Lower lobe of right lung (tissue), 2 donors: ENCODE measurements at regions not wholly inside any gene's neighbourhood (a gene's known extent, or its start where the extent isn't known, plus 50 kb on each side); places are given as distances from the start of the nearest gene placed in this dataset.

Experiments
- ATAC-seq, 2 donors: fragments of 200-7000 bp; cut with Tn5 transposase; one replicate each; pipeline ENCODE4 v1.9.1; 2020 to 2022; ENCODE audit warnings: mild to moderate bottlenecking in 2 of 2, moderate library complexity in 2 of 2
- DNase-seq: peaks from one replicate; pipeline ENCODE4 v3.0.0-alpha.2; 2020
- H3K27ac ChIP-seq: fragments of 200-600 bp; one replicate; pipeline ENCODE4 v1.8.0; 2022
- H3K27me3 ChIP-seq: fragments of 200-600 bp; one replicate; pipeline ENCODE4 v1.8.0; 2022; ENCODE audit warnings: low read depth
- H3K36me3 ChIP-seq: fragments of 200-600 bp; one replicate; pipeline ENCODE4 v1.8.0; 2022; ENCODE audit warnings: mild to moderate bottlenecking
- H3K4me1 ChIP-seq: fragments of 200-600 bp; one replicate; pipeline ENCODE4 v1.8.0; 2022
- H3K4me3 ChIP-seq: fragments of 200-600 bp; one replicate; pipeline ENCODE4 v1.8.0; 2022; ENCODE audit warnings: mild to moderate bottlenecking
- H3K9me3 ChIP-seq: fragments of 200-600 bp; one replicate; pipeline ENCODE4 v1.8.0; 2022
- CTCF ChIP-seq: fragments of 200-600 bp; IDR thresholded peaks from one replicate; pipeline ENCODE4 v1.8.0; 2022; ENCODE audit warnings: antibody characterized with exemption, mild to moderate bottlenecking
- intact Hi-C: fragments of 100-400 bp; cut with DNase I; formaldehyde crosslinking; loops from one replicate; pipeline ENCODE4 v1.11.0; 2022
- donor health status: DM: no; HTN: yes; CAD: no; lungs with severe emphysema.

- no peaks in the 10 kb centered on the region for H3K36me3 ChIP-seq
- H3K27me3 ChIP-seq: no peaks in the 10 kb centered on the region
- intact Hi-C loops: no loop called here
- H3K4me1 ChIP-seq: peaks cover 17% of the 10 kb centered on the region
- no peaks in the 10 kb centered on the region for H3K9me3 ChIP-seq
- H3K4me3 ChIP-seq: no peak overlapping the region
- H3K27ac ChIP-seq: no peak overlapping the region
- ATAC-seq: no peak
- TF ChIP-seq CTCF: no peak
- DNase-seq: no peak
Observed at GRCh38 chr11:122229078-122229477, 113.1 kb upstream of the BLID start.

GRCh38 chr11:122226810-122227379, 110.9 kb upstream of the BLID start:
- Histone ChIP-seq H3K27ac (no peak overlapping the region), H3K27me3 (no peaks in the 10 kb centered on the region), H3K4me1 (peaks cover 17% of the 10 kb centered on the region), H3K9me3 (no peaks in the 10 kb centered on the region), H3K4me3 (no peak overlapping the region), H3K36me3 (no peaks in the 10 kb centered on the region)
- DNase-seq (no peak), ATAC-seq (no peak)
- no peak for TF ChIP-seq CTCF
- intact Hi-C loops: no loop called here

GRCh38 chr11:122224867-122225266, 108.9 kb upstream of the BLID start:
- Histone ChIP-seq H3K27ac (no peak overlapping the region), H3K4me3 (no peak overlapping the region), H3K4me1 (peaks cover 12% of the 10 kb centered on the region), H3K27me3 (no peaks in the 10 kb centered on the region), H3K9me3 (no peaks in the 10 kb centered on the region), H3K36me3 (no peaks in the 10 kb centered on the region)
- DNase-seq (no peak), ATAC-seq (no peak)
- intact Hi-C loops: no loop called here
- TF ChIP-seq CTCF: no peak

- DNase-seq: no peak
Observed at GRCh38 chr11:122220321-122220720, 104.3 kb upstream of the BLID start.

GRCh38 chr11:122219791-122220190, 103.8 kb upstream of the BLID start:
- H3K27ac ChIP-seq: no peak overlapping the region
- H3K36me3 ChIP-seq: no peaks in the 10 kb centered on the region
- H3K4me1 ChIP-seq: no peaks in the 10 kb centered on the region
- TF ChIP-seq CTCF: no peak
- ATAC-seq: no peak
- no peak overlapping the region for H3K4me3 ChIP-seq
- H3K9me3 ChIP-seq: no peaks in the 10 kb centered on the region
- intact Hi-C loops: loop anchor here (5.0 kb wide), 1 partner anchor 283 kb away; no protein-coding TSS in a partner anchor
- no peaks in the 10 kb centered on the region for H3K27me3 ChIP-seq
- no peak for DNase-seq

More at GRCh38 chr11:122220321-122220720, 104.3 kb upstream of the BLID start:
- H3K27ac ChIP-seq: no peak overlapping the region
- intact Hi-C loops: no loop called here
- ATAC-seq: no peak
- H3K27me3 ChIP-seq: no peaks in the 10 kb centered on the region
- H3K9me3 ChIP-seq: no peaks in the 10 kb centered on the region
- H3K36me3 ChIP-seq: no peaks in the 10 kb centered on the region
- no peak for TF ChIP-seq CTCF
- H3K4me3 ChIP-seq: no peak overlapping the region
- H3K4me1 ChIP-seq: no peaks in the 10 kb centered on the region
